ENCODE measurements at regions not wholly inside any gene's neighbourhood (a gene's known extent, or its start where the extent isn't known, plus 50 kb on each side); places are given as distances from the start of the nearest gene placed in this dataset.

GRCh38 chr11:107151158-107151557 is 132.9 kb upstream of the GUCY1A2 start:
- no TSS peak for BruUV-seq (replicated peaks)
- no peaks in the 10 kb centered on the region for H4K20me1 ChIP-seq (ENCODE audit: low read length)
- H2AFZ ChIP-seq (ENCODE audit: low read length): no peak overlapping the region
- H3K27ac ChIP-seq (ENCODE audit: low read length): peak overlapping the region; percentile 7; the same call in 1 of the 2 replicates
- intact Hi-C loops (cut with micrococcal nuclease): loop anchor here (10.0 kb wide), 4 partner anchors 136 to 426 kb away; partner anchors contain the start of gene GUCY1A2
- no peaks in the 10 kb centered on the region for H3K9me3 ChIP-seq (ENCODE audit: low read length)
- H3K27me3 ChIP-seq (ENCODE audit: low read length): no peaks in the 10 kb centered on the region
- TF ChIP-seq EZH2 (IDR thresholded peaks at IDR 0.05; ENCODE audit: low read length, unreplicated experiment) (no peak), CTCF (conservative IDR thresholded peaks at IDR 0.05; ENCODE audit: low read depth, low read length) (no peak), EZH2phosphoT487 (IDR thresholded peaks at IDR 0.05; ENCODE audit: borderline replicate concordance, low read length) (no peak)
- ChIA-PET POLR2A (ENCODE audit: unreplicated experiment) (no interaction called here), CTCF (no interaction called here)
- no peak overlapping the region for H3K4me3 ChIP-seq (ENCODE audit: low read length)
- ATAC-seq (peak; percentile 64), DNase-seq (no peak)
- H3K79me2 ChIP-seq (ENCODE audit: low read length): no peaks in the 10 kb centered on the region
- H3K9me2 ChIP-seq (replicated peaks; ENCODE audit: low read length): no peaks in the 10 kb centered on the region
- H3K36me3 ChIP-seq (ENCODE audit: low read depth, low read length): no peaks in the 10 kb centered on the region
- peak overlapping the region; percentile 15 for H3K4me2 ChIP-seq (ENCODE audit: low read length)
- 0 out of 2 replicates have a peak, but pooled peaks cover 12% of the 10 kb centered on the region for H3K4me1 ChIP-seq (ENCODE audit: insufficient read depth, low read length)
- no peak overlapping the region for H3K9ac ChIP-seq (ENCODE audit: low read length)
- no peaks in the 10 kb centered on the region for H3F3A ChIP-seq (ENCODE audit: low read length, unreplicated experiment)

- ChIA-PET CTCF (no interaction called here), POLR2A (ENCODE audit: unreplicated experiment) (interaction anchor here (0.6 kb wide), 1 partner anchor 244 kb away, joined by 3 read pairs; no protein-coding TSS in a partner anchor)
- DNase-seq (no peak), ATAC-seq (no peak)
- no peak overlapping the region for H3K4me3 ChIP-seq (ENCODE audit: low read length)
- H3K27me3 ChIP-seq (ENCODE audit: low read length): peaks cover 32% of the 10 kb centered on the region; the same call in 1 of the 2 replicates
- no peaks in the 10 kb centered on the region for H3K4me1 ChIP-seq (ENCODE audit: insufficient read depth, low read length)
- no peaks in the 10 kb centered on the region for H3K9me3 ChIP-seq (ENCODE audit: low read length)
- no peak overlapping the region for H2AFZ ChIP-seq (ENCODE audit: low read length)
- TF ChIP-seq EZH2phosphoT487 (IDR thresholded peaks at IDR 0.05; ENCODE audit: borderline replicate concordance, low read length): no peak
- TF ChIP-seq CTCF (conservative IDR thresholded peaks at IDR 0.05; ENCODE audit: low read depth, low read length): no peak
- TF ChIP-seq EZH2 (IDR thresholded peaks at IDR 0.05; ENCODE audit: low read length, unreplicated experiment): no peak
- H3K27ac ChIP-seq (ENCODE audit: low read length): no peak overlapping the region
- H3K9ac ChIP-seq (ENCODE audit: low read length): no peak overlapping the region
- H3K79me2 ChIP-seq (ENCODE audit: low read length): no peaks in the 10 kb centered on the region
- no peak overlapping the region for H3K4me2 ChIP-seq (ENCODE audit: low read length)
- intact Hi-C loops (cut with micrococcal nuclease): no loop called here
- no peaks in the 10 kb centered on the region for H3F3A ChIP-seq (ENCODE audit: low read length, unreplicated experiment)
- no peaks in the 10 kb centered on the region for H4K20me1 ChIP-seq (ENCODE audit: low read length)
- no TSS peak for BruUV-seq (replicated peaks)
- no peaks in the 10 kb centered on the region for H3K9me2 ChIP-seq (replicated peaks; ENCODE audit: low read length)
- H3K36me3 ChIP-seq (ENCODE audit: low read depth, low read length): no peaks in the 10 kb centered on the region
Observed at GRCh38 chr11:107140983-107141382, 122.7 kb upstream of the GUCY1A2 start.

GRCh38 chr11:107139396-107139795 is 121.1 kb upstream of the GUCY1A2 start:
- TF ChIP-seq EZH2 (IDR thresholded peaks at IDR 0.05; ENCODE audit: low read length, unreplicated experiment) (no peak), CTCF (conservative IDR thresholded peaks at IDR 0.05; ENCODE audit: low read depth, low read length) (no peak), EZH2phosphoT487 (IDR thresholded peaks at IDR 0.05; ENCODE audit: borderline replicate concordance, low read length) (no peak)
- Histone ChIP-seq H3K4me2 (ENCODE audit: low read length) (no peak overlapping the region), H4K20me1 (ENCODE audit: low read length) (no peaks in the 10 kb centered on the region), H3K4me1 (ENCODE audit: insufficient read depth, low read length) (no peaks in the 10 kb centered on the region), H2AFZ (ENCODE audit: low read length) (no peak overlapping the region), H3K9ac (ENCODE audit: low read length) (no peak overlapping the region), H3K9me2 (replicated peaks; ENCODE audit: low read length) (0 out of 2 replicates have a peak, but pooled peaks cover 1% of the 10 kb centered on the region), H3K27ac (ENCODE audit: low read length) (no peak overlapping the region), H3K9me3 (ENCODE audit: low read length) (no peaks in the 10 kb centered on the region), H3K36me3 (ENCODE audit: low read depth, low read length) (no peaks in the 10 kb centered on the region), H3K27me3 (ENCODE audit: low read length) (peaks cover 24% of the 10 kb centered on the region; the same call in 1 of the 2 replicates), H3K79me2 (ENCODE audit: low read length) (no peaks in the 10 kb centered on the region), H3F3A (ENCODE audit: low read length, unreplicated experiment) (no peaks in the 10 kb centered on the region), H3K4me3 (ENCODE audit: low read length) (no peak overlapping the region)
- POLR2A ChIA-PET (ENCODE audit: unreplicated experiment): no interaction called here
- intact Hi-C loops (cut with micrococcal nuclease): no loop called here
- CTCF ChIA-PET: no interaction called here
- BruUV-seq (replicated peaks): no TSS peak
- DNase-seq (no peak), ATAC-seq (no peak)
